Testis (tissue), 2 donors: ENCODE measurements at regions not wholly inside any gene's neighbourhood (a gene's known extent, or its start where the extent isn't known, plus 50 kb on each side); places are given as distances from the start of the nearest gene placed in this dataset.

Experiments
- CTCF ChIP-seq, 3 experiments: fragments of 450-650 bp in 2 of 3; fragments of 200-600 bp in 1 of 3; sonication (generic) in 1 of 3; IDR thresholded peaks; one replicate each; pipeline ENCODE4 v1.5.1; 2016 to 2019; ENCODE audit warnings: antibody characterized with exemption in 3 of 3, mild to moderate bottlenecking in 2 of 3, moderate library complexity in 1 of 3
- POLR2A ChIP-seq: fragments of 450-650 bp; IDR thresholded peaks from one replicate; pipeline ENCODE4 v1.6.1; 2017; ENCODE audit warnings: antibody characterized with exemption, mild to moderate bottlenecking, moderate library complexity

GRCh38 chr15:29615791-29616190 lies 206.5 kb downstream of the TJP1 start:
- TF ChIP-seq CTCF (IDR thresholded peaks at IDR 0.05) = no peak
- no peak for TF ChIP-seq POLR2A
